ENCODE measurements at regions not wholly inside any gene's neighbourhood (a gene's known extent, or its start where the extent isn't known, plus 50 kb on each side); places are given as distances from the start of the nearest gene placed in this dataset.

- DNase-seq, result no peak
Observed at GRCh38 chr1:193613041-193613440, 426.6 kb upstream of the B3GALT2 start.

- no peak for DNase-seq
Observed at GRCh38 chr1:193609592-193609991, 423.2 kb upstream of the B3GALT2 start.

- no peak for DNase-seq
Observed at GRCh38 chr1:193607787-193608186, 421.4 kb upstream of the B3GALT2 start.

DNA sequence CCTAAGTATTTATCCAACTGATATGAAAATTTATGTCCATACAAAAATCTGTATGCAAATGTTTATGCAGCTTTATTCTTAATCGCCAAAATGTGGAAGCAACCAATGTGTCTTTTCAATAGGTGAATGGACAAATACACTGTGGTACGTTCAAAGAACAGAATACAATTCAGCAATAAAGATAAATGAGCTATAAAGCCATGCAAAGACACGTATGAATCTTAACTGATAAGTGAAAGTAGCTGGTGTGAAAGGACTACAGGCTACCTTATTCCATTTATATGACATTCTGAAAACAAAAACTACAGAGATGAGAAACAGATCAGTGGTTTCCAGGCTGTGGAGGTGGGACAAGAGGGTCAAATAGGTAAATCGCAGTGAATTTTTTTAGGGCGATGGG is 419.6 kb upstream of the B3GALT2 start:
- DNase-seq, result no peak

- DNase-seq, result no peak
Observed at GRCh38 chr1:193602705-193603104, 416.3 kb upstream of the B3GALT2 start.

GRCh38 chr1:193593147-193593885 is 406.9 kb upstream of the B3GALT2 start:
- no peak for DNase-seq

DNA sequence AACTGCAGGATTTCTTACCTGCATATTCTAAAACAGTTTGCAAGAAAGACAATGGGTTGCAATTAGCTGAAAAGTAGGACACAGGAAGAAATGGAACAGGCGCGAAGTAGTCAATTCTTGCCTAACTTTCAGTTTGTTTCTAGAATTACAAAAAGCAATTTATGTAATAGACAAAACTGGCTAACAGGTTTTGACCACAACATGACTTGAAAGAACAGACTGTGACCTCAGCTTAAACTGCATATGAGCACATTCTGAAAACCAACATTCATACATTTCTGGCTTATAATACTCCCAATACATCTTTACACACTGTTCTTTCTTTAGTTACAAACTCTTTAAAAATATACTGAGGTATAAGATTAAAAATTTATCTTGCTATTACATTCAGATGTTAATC is 405.9 kb upstream of the B3GALT2 start:
- DNase-seq, result no peak

- no peak for DNase-seq
Observed at GRCh38 chr1:193590102-193590501, 403.7 kb upstream of the B3GALT2 start.

GRCh38 chr1:193589597-193590040 is 403.2 kb upstream of the B3GALT2 start:
- no peak for DNase-seq

DNA sequence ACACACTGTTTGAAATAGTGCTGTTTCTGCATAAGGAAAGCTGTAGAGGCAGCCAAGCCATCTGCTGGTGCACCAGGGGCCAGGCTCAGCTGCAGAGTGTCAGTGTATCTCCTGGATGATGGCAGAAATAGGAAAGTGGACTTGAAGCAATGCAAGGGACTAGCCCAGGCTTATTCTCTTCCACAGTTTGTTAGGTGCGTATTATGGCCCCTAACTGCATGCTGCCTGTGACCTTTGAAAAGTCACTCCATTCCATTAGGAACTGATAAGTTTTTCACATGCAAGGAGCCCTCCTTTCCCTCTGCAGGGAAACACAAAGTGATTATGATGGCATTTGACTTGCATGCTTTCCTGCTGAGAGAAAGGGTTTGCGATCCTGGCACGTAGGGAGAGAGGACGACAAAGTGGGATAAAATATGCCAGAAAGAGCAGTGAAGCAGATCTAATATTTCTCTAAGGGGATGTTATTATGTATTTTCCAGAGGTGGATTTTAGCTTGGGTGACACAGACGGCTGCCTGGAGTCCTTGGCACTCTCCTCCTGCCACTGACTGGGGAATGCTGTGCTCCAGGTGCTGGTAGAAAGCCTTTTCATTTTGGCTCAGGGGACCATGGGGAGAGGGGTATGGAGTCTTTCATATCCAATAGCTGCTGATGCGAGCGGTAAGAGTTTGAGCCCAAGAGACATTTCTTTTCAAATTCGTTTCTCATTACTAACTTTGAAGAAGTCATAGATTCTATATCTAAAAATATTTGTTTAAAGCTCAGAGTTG is 402.1 kb upstream of the B3GALT2 start:
- no peak for DNase-seq

GRCh38 chr1:193584731-193585239 is 398.4 kb upstream of the B3GALT2 start:
- DNase-seq, result no peak

GRCh38 chr1:193581341-193581740 is 394.9 kb upstream of the B3GALT2 start:
- no peak for DNase-seq

DNA sequence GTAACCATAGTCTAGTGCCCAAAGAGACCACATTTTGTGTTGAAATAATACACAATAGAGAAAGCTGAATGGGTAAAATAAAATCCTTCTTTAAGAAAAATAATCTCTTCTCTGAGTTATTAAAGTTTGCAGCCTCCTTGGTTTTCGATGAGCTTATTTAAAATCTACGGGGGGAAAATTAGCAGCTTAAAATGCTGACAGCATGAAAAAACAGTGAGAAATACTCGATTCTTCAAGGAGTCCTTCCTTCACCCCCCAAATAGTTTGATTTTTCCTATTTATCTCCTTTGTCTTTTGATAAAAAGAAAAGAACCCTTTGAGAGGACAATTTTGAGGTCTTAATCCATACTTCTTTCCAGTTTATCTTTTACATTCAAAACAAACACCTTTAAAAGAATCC is 394.0 kb upstream of the B3GALT2 start:
- no peak for DNase-seq

DNA sequence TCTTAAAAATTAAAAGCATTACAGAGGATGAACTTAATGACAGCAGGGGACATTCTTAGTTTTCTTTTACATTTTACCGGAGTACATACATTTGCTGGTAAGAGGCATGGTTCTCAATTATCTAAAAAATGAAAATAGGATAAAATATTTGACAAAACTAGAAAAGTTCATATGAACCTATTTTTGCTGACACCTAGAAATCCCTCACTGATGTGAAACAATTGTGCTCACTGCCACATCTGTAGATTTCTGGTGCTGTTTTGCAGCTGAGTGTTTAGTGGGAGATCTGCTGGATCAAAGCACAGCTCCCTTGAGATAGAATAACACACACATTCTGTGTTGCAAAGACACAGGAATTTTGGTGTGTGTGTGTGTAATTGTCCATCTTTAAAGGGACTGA is 392.9 kb upstream of the B3GALT2 start:
- no peak for DNase-seq

DNA sequence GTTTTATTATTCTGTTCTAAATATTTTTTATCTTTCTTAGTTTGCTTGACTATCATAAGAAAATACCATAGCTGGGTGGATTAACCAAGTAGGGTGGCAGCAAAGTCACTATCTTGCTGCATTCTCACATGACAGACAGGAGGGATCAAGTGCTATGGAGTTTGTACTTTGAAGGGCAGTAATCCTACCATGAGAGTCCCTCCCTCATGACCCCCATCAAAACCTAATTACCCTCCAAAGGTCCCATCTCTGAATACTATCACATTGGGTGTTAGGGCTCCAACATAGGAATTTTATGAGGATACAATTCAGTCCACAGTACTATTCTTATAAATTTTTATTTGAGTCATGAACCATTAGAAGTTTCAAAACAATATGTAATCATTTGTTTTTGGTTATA is 388.5 kb upstream of the B3GALT2 start:
- DNase-seq, result no peak

GRCh38 chr1:193569983-193570269 is 383.5 kb upstream of the B3GALT2 start:
- no peak for DNase-seq

DNA sequence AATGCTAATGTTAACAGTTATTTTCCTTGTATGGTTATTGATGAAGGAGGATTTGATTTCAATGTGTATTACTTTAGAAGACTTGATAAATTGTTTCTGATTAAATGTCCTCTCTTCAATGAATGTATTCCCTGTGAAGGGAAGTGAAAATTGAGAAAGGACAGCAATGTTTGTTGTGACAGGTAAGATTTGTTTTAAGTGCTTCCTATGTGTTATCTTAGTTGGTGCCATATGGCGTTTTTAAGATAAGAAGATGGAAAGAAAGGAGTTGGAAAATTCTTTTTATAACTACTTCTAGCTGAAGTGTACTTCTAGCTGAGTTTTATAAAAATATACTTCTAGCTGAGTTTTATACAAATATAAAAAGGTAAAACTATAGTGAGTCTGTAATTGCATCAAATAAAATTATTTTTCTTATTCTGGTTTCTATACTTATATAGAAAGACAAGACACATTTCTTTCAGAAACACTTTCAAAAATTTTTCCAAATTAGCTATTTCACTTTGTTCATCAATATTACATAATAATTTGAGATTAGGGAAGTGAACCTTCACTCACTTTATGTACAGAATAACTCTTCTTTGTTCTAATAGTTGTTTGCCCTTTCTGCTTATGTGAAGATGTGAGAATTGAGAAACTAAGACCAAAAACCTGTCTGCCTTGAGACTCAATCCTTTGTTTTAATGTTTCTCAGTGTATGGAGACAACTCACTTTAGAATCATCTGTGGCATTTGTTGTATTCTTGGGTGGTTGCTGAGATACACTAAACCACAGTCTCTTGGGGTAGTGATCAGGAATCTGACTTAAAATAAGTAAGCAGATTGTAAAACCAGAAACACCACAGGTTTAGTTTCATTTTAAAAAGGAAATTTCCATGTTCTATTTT is 382.9 kb upstream of the B3GALT2 start:
- DNase-seq, result no peak

DNA sequence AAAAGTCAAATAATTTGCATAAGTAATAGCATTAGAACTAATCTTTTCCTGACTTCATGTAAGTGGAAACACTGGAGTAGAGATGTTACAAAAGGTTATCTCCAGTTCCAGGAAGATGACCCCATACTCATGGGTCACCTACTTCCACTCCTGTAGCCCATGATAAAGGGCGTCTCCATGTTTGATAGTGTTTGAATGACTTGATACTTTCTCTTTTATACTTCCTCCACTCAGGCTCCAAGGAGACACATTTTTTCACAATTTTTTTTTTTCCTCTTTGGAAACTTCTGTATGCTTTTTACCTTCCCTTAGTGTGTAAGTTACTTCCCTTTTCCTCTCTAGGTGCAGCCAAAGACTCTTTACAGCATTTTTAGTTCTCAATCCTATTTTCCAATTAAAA is 382.1 kb upstream of the B3GALT2 start:
- no peak for DNase-seq

- DNase-seq, result no peak
Observed at GRCh38 chr1:193567937-193568336, 381.5 kb upstream of the B3GALT2 start.

DNA sequence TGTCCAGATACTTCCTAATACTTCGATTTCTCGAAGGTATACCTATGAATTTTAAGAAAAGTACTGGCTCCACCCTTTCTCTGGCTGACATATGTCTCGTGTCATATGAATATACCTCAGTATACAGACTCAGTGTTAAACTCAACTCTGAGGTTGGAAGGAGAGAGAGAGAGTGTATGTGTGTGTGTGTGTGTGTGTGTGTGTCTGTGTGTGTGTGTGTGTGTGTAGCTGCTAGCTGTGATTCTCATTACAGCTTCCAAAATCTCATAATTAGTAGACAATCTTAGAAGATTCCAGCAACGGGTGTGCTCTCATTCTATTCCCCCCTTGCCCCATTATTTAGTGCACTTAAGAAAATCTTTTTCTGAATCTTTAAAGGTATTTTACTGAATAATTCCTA is 380.3 kb upstream of the B3GALT2 start:
- DNase-seq, result no peak

DNA sequence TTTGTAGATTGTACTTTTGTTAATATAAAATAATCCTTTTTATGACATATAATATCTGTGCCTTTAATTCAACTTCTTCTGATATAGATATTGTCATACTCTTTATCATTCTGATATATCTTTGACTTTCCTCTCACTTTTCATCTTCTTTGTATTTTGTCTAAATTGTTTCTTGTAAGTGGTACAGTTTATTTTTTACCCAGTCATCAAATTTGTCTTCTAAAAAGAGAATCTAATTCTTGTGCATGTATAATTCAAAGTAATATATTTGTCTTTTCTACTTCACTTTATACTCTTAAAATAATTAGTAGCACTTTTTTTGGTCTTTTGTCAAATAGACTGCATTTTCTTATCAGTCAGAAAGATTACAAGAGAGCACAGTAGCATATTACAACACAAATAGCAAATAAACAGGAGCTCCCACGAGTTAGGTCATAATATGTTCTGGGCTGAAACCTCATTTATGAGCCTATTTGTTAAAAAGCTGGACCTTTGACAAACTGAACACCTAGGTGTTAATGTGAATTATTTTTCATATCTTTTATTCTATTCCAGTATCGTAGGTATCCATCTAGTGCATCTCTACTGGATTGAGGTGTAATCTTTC is 379.7 kb upstream of the B3GALT2 start:
- no peak for DNase-seq

- no peak for DNase-seq
Observed at GRCh38 chr1:193562121-193562520, 375.7 kb upstream of the B3GALT2 start.

DNA sequence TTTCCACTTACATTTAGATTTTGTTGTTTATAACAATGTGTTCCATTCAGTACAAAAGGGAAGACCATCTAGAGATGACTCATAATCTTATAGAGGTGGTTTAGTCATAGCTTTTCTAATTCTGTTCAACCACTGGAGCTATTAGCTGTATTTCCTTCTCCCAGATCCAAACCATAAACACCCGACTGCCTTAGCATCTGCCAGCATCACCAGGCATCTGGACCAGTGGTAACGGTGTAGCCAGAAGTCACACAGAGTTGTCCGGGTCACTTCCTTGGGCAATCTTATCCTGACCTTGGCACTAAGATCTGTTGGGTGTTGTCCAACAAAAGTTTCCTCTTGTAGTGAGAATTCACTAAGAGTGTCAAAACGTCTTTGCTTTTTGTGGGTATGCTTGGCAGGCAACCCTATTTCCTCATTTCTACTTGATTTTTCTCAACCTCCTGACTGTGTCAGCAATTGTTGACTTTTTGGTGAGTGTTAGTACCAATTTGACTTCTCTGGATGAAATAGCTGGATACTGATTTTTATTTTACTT is 372.1 kb upstream of the B3GALT2 start:
- DNase-seq, result no peak
